ENCODE measurements at regions not wholly inside any gene's neighbourhood (a gene's known extent, or its start where the extent isn't known, plus 50 kb on each side); places are given as distances from the start of the nearest gene placed in this dataset.

DNA sequence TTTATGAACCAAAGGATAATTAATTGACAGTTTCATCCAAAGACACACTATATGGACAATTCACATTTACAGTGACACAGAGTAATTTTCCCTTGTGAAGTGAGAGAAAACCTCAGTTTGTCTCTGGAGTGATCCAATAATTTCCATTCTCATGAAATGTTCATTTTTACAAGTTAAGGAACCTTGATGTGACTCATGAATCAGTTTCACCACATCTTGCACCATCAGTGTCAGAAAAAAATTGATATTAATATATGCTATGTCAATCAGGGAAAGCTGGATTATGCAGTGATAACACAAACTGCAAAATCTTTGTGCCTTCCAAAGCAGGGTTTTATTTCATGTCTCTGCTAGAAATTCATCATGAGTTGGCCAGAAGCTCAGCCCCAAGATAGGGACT is 348.1 kb downstream of the ARPP21 start:
- Histone ChIP-seq H3K27ac (no peak overlapping the region), H3K9me3 (no peaks in the 10 kb centered on the region), H3K36me3 (no peaks in the 10 kb centered on the region), H3K4me1 (no peaks in the 10 kb centered on the region), H3K27me3 (replicated peaks in 1 of 7) (no peaks in the 10 kb centered on the region), H3K4me3 (no peak overlapping the region)
- intact Hi-C loops (cut with DNase I; ENCODE audit: low total_unique reads) = no loop called here
- TF ChIP-seq POLR2AphosphoS5 (IDR thresholded peaks at IDR 0.05) = no peak
- TF ChIP-seq, protein P1, sequence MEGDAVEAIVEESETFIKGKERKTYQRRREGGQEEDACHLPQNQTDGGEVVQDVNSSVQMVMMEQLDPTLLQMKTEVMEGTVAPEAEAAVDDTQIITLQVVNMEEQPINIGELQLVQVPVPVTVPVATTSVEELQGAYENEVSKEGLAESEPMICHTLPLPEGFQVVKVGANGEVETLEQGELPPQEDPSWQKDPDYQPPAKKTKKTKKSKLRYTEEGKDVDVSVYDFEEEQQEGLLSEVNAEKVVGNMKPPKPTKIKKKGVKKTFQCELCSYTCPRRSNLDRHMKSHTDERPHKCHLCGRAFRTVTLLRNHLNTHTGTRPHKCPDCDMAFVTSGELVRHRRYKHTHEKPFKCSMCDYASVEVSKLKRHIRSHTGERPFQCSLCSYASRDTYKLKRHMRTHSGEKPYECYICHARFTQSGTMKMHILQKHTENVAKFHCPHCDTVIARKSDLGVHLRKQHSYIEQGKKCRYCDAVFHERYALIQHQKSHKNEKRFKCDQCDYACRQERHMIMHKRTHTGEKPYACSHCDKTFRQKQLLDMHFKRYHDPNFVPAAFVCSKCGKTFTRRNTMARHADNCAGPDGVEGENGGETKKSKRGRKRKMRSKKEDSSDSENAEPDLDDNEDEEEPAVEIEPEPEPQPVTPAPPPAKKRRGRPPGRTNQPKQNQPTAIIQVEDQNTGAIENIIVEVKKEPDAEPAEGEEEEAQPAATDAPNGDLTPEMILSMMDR (IDR thresholded peaks at IDR 0.05 in 8 of 11, conservative IDR thresholded peaks at IDR 0.05 in 3 of 11) = no peak
- no peak for TF ChIP-seq POLR2A (IDR thresholded peaks at IDR 0.05)
- no peak for DNase-seq

GRCh38 chr3:35992041-35992440 is 352.7 kb downstream of the ARPP21 start:
- Histone ChIP-seq H3K27ac (no peak overlapping the region), H3K9me3 (peaks cover 0 to 18% (median 11%) of the 10 kb centered on the region in 8 donors), H3K4me1 (no peaks in the 10 kb centered on the region), H3K27me3 (replicated peaks in 1 of 7) (no peaks in the 10 kb centered on the region), H3K4me3 (no peak overlapping the region), H3K36me3 (no peaks in the 10 kb centered on the region)
- no peak for DNase-seq
- TF ChIP-seq POLR2AphosphoS5 (IDR thresholded peaks at IDR 0.05) (no peak), POLR2A (IDR thresholded peaks at IDR 0.05) (no peak)
- TF ChIP-seq, protein P1 (IDR thresholded peaks at IDR 0.05 in 8 of 11, conservative IDR thresholded peaks at IDR 0.05 in 3 of 11) = no peak
- intact Hi-C loops (cut with DNase I; ENCODE audit: low total_unique reads) = no loop called here
- 77 to 96% (median 85%) methylated on average over 2 of the region's 2 CpGs for WGBS, 5 donors

- DNase-seq = no peak
- no peak overlapping the region for H3K4me3 ChIP-seq
- H3K27ac ChIP-seq = no peak overlapping the region
- peaks cover 0 to 25% (median 17%) of the 10 kb centered on the region in 8 donors for H3K9me3 ChIP-seq
- intact Hi-C loops (cut with DNase I; ENCODE audit: low total_unique reads) = no loop called here
- no peaks in the 10 kb centered on the region for H3K36me3 ChIP-seq
- WGBS, 5 donors = 25 to 49% (median 44%) methylated on average over 2 of the region's 2 CpGs
- H3K27me3 ChIP-seq (replicated peaks in 1 of 7) = no peaks in the 10 kb centered on the region
- H3K4me1 ChIP-seq = no peaks in the 10 kb centered on the region
- TF ChIP-seq, protein P1 (IDR thresholded peaks at IDR 0.05 in 8 of 11, conservative IDR thresholded peaks at IDR 0.05 in 3 of 11) = no peak
- TF ChIP-seq POLR2A (IDR thresholded peaks at IDR 0.05) = no peak
- no peak for TF ChIP-seq POLR2AphosphoS5 (IDR thresholded peaks at IDR 0.05)
These were observed 368.5 kb upstream of the STAC start for GRCh38 chr3:36011791-36012190.

DNA sequence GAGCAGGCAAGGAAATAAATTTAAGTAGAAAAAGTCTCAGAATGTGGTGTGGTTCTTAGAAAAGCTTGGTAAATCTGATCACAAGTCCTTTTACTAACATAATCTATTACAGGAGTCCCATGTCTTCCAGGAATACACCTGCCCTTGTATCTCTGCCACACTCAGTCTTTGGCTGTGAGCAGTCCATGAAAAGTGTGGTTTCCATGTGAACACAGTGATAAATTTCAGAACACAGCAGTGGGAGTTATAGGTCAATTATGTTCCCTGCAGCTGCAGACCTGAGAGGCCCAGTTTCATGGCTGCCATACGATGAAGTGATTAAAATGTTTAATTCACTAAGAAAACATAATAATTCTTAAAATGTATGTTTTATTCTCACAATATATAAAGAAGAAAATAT is 366.9 kb upstream of the STAC start:
- no peak overlapping the region for H3K4me3 ChIP-seq
- DNase-seq = no peak
- H3K9me3 ChIP-seq = peaks cover 0 to 11% (median 6%) of the 10 kb centered on the region in 8 donors
- no peaks in the 10 kb centered on the region for H3K36me3 ChIP-seq
- H3K4me1 ChIP-seq = no peaks in the 10 kb centered on the region
- intact Hi-C loops (cut with DNase I; ENCODE audit: low total_unique reads) = no loop called here
- H3K27ac ChIP-seq = no peak overlapping the region
- 68 to 81% (median 75%) methylated on average over 1 of the region's 1 CpG for WGBS, 5 donors
- TF ChIP-seq, protein P1 (IDR thresholded peaks at IDR 0.05 in 8 of 11, conservative IDR thresholded peaks at IDR 0.05 in 3 of 11) = no peak
- no peak for TF ChIP-seq POLR2AphosphoS5 (IDR thresholded peaks at IDR 0.05)
- no peak for TF ChIP-seq POLR2A (IDR thresholded peaks at IDR 0.05)
- H3K27me3 ChIP-seq (replicated peaks in 1 of 7) = no peaks in the 10 kb centered on the region
